ENCODE measurements at regions not wholly inside any gene's neighbourhood (a gene's known extent, or its start where the extent isn't known, plus 50 kb on each side); places are given as distances from the start of the nearest gene placed in this dataset.

GRCh38 chr18:24754583-24755253, 294.3 kb downstream of the HRH4 start:
- no peak overlapping the region for H3K4me3 ChIP-seq
- intact Hi-C loops (cut with DNase I), result no loop called here
- no peaks in the 10 kb centered on the region for H3K9me3 ChIP-seq
- H3K27ac ChIP-seq, result no peak overlapping the region
- FAIRE-seq (no peak), DNase-seq (no peak), ATAC-seq (no peak)
- H3K4me1 ChIP-seq, result no peaks in the 10 kb centered on the region
- no peaks in the 10 kb centered on the region for H3K36me3 ChIP-seq
- TF ChIP-seq, protein P1, sequence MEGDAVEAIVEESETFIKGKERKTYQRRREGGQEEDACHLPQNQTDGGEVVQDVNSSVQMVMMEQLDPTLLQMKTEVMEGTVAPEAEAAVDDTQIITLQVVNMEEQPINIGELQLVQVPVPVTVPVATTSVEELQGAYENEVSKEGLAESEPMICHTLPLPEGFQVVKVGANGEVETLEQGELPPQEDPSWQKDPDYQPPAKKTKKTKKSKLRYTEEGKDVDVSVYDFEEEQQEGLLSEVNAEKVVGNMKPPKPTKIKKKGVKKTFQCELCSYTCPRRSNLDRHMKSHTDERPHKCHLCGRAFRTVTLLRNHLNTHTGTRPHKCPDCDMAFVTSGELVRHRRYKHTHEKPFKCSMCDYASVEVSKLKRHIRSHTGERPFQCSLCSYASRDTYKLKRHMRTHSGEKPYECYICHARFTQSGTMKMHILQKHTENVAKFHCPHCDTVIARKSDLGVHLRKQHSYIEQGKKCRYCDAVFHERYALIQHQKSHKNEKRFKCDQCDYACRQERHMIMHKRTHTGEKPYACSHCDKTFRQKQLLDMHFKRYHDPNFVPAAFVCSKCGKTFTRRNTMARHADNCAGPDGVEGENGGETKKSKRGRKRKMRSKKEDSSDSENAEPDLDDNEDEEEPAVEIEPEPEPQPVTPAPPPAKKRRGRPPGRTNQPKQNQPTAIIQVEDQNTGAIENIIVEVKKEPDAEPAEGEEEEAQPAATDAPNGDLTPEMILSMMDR (IDR thresholded peaks at IDR 0.05), result no peak
- WGBS, 2 donors, result 64 to 75% methylated on average over 4 of the region's 4 CpGs
- H3K27me3 ChIP-seq, result no peaks in the 10 kb centered on the region

GRCh38 chr18:24756385-24756784, 295.9 kb downstream of the HRH4 start:
- H3K9me3 ChIP-seq, result no peaks in the 10 kb centered on the region
- no peaks in the 10 kb centered on the region for H3K36me3 ChIP-seq
- H3K27me3 ChIP-seq, result no peaks in the 10 kb centered on the region
- intact Hi-C loops (cut with DNase I), result no loop called here
- no peak overlapping the region for H3K4me3 ChIP-seq
- TF ChIP-seq, protein P1 (IDR thresholded peaks at IDR 0.05), result no peak
- FAIRE-seq (no peak), DNase-seq (no peak), ATAC-seq (no peak)
- no peaks in the 10 kb centered on the region for H3K4me1 ChIP-seq
- no peak overlapping the region for H3K27ac ChIP-seq

- FAIRE-seq (no peak), DNase-seq (no peak), ATAC-seq (no peak)
- H3K9me3 ChIP-seq, result no peaks in the 10 kb centered on the region
- no peak overlapping the region for H3K4me3 ChIP-seq
- no peaks in the 10 kb centered on the region for H3K36me3 ChIP-seq
- intact Hi-C loops (cut with DNase I), result no loop called here
- no peak overlapping the region for H3K27ac ChIP-seq
- H3K27me3 ChIP-seq, result no peaks in the 10 kb centered on the region
- TF ChIP-seq, protein P1 (IDR thresholded peaks at IDR 0.05), result no peak
- H3K4me1 ChIP-seq, result no peaks in the 10 kb centered on the region
Observed at GRCh38 chr18:24757134-24757533, 296.7 kb downstream of the HRH4 start.

- Histone ChIP-seq H3K36me3 (no peaks in the 10 kb centered on the region), H3K4me3 (no peak overlapping the region), H3K27me3 (no peaks in the 10 kb centered on the region), H3K4me1 (no peaks in the 10 kb centered on the region), H3K9me3 (no peaks in the 10 kb centered on the region), H3K27ac (no peak overlapping the region)
- intact Hi-C loops (cut with DNase I), result no loop called here
- FAIRE-seq, result no peak
- DNase-seq, result no peak
- TF ChIP-seq, protein P1 (IDR thresholded peaks at IDR 0.05), result no peak
- ATAC-seq, result no peak
Observed at GRCh38 chr18:24761765-24762164, 301.3 kb downstream of the HRH4 start.

- DNase-seq, result no peak
- 21 to 29% methylated on average over 1 of the region's 1 CpG for WGBS, 2 donors
- ATAC-seq, result no peak
- TF ChIP-seq, protein P1 (IDR thresholded peaks at IDR 0.05), result no peak
- FAIRE-seq, result no peak
- intact Hi-C loops (cut with DNase I), result no loop called here
- no peaks in the 10 kb centered on the region for H3K36me3 ChIP-seq
- no peaks in the 10 kb centered on the region for H3K9me3 ChIP-seq
- no peak overlapping the region for H3K4me3 ChIP-seq
- H3K27ac ChIP-seq, result no peak overlapping the region
- H3K4me1 ChIP-seq, result no peaks in the 10 kb centered on the region
- H3K27me3 ChIP-seq, result no peaks in the 10 kb centered on the region
Observed at GRCh38 chr18:24762511-24762910, 302.1 kb downstream of the HRH4 start.
